HEK293T (cell line): ENCODE measurements at regions not wholly inside any gene's neighbourhood (a gene's known extent, or its start where the extent isn't known, plus 50 kb on each side); places are given as distances from the start of the nearest gene placed in this dataset.

Experiments used
- CTCF ChIA-PET: fragments of 350-600 bp; formaldehyde crosslinking; extraction: SDS; loops from one replicate; lab custom pipeline; 2021; ENCODE audit warnings: antibody characterized with exemption, inconsistent platforms; lab: Yijun Ruan, JAX
- POLR2A ChIA-PET: fragments of 350-600 bp; formaldehyde crosslinking; extraction: SDS; loops from one replicate; lab custom pipeline; 2020; ENCODE audit warnings: antibody characterized with exemption, inconsistent platforms; lab: Yijun Ruan, JAX
- DNase-seq: peaks from one replicate; pipeline ENCODE4 v3.0.0; 2012; ENCODE audit warnings: mixed read lengths; ENCODE audit errors: extremely low spot score
- ARNT ChIP-seq: fragments of 450-650 bp; IDR thresholded peaks from 2 replicates; pipeline ENCODE4 v1.6.1; 2017; ENCODE audit warnings: mild to moderate bottlenecking
- BHLHE40 ChIP-seq: fragments of 450-650 bp; IDR thresholded peaks from 2 replicates; pipeline ENCODE4 v1.6.1; 2016; ENCODE audit warnings: mild to moderate bottlenecking, moderate library complexity, borderline replicate concordance
- CTBP1 ChIP-seq: fragments of 450-650 bp; IDR thresholded peaks from 2 replicates; pipeline ENCODE4 v1.6.1; 2016; ENCODE audit warnings: borderline replicate concordance
- ELF4 ChIP-seq: fragments of 450-650 bp; IDR thresholded peaks from 2 replicates; pipeline ENCODE4 v1.6.1; 2017; ENCODE audit warnings: antibody characterized with exemption
- FOXA1 ChIP-seq: fragments of 450-650 bp; IDR thresholded peaks from 2 replicates; pipeline ENCODE4 v1.6.1; 2016; ENCODE audit warnings: mild to moderate bottlenecking
- FOXK2 ChIP-seq: fragments of 450-650 bp; IDR thresholded peaks from 2 replicates; pipeline ENCODE4 v1.6.1; 2016; ENCODE audit warnings: mild to moderate bottlenecking
- FOXM1 ChIP-seq: fragments of 450-650 bp; IDR thresholded peaks from 2 replicates; pipeline ENCODE4 v1.6.1; 2017; ENCODE audit warnings: mild to moderate bottlenecking, borderline replicate concordance
- HDGF ChIP-seq: fragments of 450-650 bp; IDR thresholded peaks from 2 replicates; pipeline ENCODE4 v1.6.1; 2017; ENCODE audit warnings: antibody characterized with exemption, borderline replicate concordance
- L3MBTL2 ChIP-seq: fragments of 450-650 bp; conservative IDR thresholded peaks from 2 replicates; pipeline ENCODE4 v1.6.1; 2016; ENCODE audit warnings: mild to moderate bottlenecking
- LEF1 ChIP-seq: fragments of 450-650 bp; IDR thresholded peaks from 2 replicates; pipeline ENCODE4 v1.6.1; 2017; ENCODE audit warnings: mild to moderate bottlenecking, borderline replicate concordance
- NFRKB ChIP-seq: fragments of 450-650 bp; IDR thresholded peaks from 2 replicates; pipeline ENCODE4 v1.6.1; 2016; ENCODE audit warnings: mild to moderate bottlenecking, moderate library complexity
- SP1 ChIP-seq: fragments of 450-650 bp; IDR thresholded peaks from 2 replicates; pipeline ENCODE4 v1.6.1; 2017
- SUZ12 ChIP-seq: fragments of 450-650 bp; IDR thresholded peaks from 2 replicates; pipeline ENCODE4 v1.6.1; 2016; ENCODE audit warnings: mild to moderate bottlenecking
- TARDBP ChIP-seq: fragments of 450-650 bp; IDR thresholded peaks from 2 replicates; pipeline ENCODE4 v1.6.1; 2016
- ZNF384 ChIP-seq: fragments of 450-650 bp; IDR thresholded peaks from 2 replicates; pipeline ENCODE4 v1.6.1; 2016
- TF ChIP-seq, protein P1 (sequence below): fragments of 450-650 bp; IDR thresholded peaks from 2 replicates; pipeline ENCODE4 v1.6.1; 2016

DNA sequence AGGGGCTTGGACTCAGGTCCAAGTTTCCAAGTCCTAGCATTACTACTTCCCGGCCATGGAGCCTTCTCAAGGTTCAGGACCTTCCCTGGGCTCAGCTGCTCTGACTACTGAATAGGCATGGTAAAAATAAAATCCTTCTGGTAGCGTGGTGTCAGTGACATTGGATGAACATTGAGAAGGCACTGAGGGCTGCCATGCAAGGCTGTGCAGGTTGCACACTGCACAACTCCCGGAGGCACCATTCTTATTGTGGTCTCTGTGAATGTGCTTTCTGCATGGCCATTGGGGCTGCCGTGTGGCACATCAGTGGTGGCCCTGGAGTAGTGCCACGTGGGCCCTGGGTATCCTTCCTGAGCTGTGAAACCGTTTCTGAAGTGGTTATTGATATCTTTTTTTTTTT, 250.2 kb upstream of the CIBAR2 start:
- TF ChIP-seq FOXM1 (no peak), ARNT (no peak), LEF1 (no peak), HDGF (no peak), CTBP1 (no peak), SP1 (no peak), BHLHE40 (no peak), FOXA1 (no peak), TARDBP (no peak), ZNF384 (no peak), NFRKB (no peak), SUZ12 (no peak), L3MBTL2 (no peak), FOXK2 (no peak), ELF4 (no peak)
- TF ChIP-seq, protein P1, sequence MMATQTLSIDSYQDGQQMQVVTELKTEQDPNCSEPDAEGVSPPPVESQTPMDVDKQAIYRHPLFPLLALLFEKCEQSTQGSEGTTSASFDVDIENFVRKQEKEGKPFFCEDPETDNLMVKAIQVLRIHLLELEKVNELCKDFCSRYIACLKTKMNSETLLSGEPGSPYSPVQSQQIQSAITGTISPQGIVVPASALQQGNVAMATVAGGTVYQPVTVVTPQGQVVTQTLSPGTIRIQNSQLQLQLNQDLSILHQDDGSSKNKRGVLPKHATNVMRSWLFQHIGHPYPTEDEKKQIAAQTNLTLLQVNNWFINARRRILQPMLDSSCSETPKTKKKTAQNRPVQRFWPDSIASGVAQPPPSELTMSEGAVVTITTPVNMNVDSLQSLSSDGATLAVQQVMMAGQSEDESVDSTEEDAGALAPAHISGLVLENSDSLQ = no peak
- no peak for DNase-seq
- ChIA-PET CTCF (interaction anchor here (0.6 kb wide), 1 partner anchor 8 kb away, joined by 3 read pairs; no protein-coding TSS in a partner anchor), POLR2A (no interaction called here)

DNA sequence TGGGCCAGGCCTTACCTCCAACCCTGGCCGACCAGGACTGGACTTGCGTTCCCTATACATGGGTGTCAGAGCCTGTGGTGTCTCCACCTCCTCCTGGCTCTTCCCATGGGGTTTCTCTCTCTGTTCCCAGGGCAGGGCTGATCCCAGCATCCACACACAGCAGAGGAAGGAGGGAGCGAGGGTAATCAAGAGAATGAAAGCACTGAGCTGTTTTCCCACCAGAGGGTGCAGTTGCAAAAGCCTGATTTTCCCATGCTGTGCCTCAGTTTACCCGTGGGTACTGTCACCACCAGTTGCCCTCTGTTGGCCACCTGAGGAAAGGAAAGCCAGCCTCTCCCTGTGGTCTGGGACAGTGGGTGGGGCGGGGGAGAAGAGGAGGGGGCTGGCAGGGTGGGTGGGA, 249.7 kb upstream of the GSE1 start:
- ChIA-PET POLR2A (no interaction called here), CTCF (no interaction called here)
- no peak for DNase-seq
- TF ChIP-seq FOXM1 (no peak), HDGF (no peak), SP1 (no peak), FOXK2 (no peak), ARNT (no peak), FOXA1 (no peak), TARDBP (no peak), CTBP1 (no peak), LEF1 (no peak), SUZ12 (no peak), BHLHE40 (no peak), L3MBTL2 (no peak), NFRKB (no peak), ZNF384 (no peak), ELF4 (no peak)
- TF ChIP-seq, protein P1 = no peak

DNA sequence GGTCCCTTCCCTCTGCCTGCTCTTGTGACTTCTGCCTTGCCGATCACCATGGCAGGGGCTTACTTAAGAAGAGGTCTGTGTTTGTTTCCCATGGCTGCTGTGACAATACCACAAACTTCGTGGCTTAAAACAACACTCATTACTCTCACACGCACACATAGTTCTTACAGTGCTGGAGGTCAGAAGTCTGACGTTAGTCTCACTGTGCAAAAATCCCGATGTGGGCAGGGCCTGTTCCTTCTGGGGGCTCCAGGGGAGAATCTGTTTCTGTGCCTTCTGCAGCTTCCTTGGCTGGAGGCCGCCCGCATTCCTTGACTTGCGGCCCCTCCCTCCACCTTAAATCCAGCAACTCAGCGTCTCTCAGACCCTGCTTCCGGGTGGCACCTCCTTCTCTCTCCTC, 249.2 kb upstream of the GSE1 start:
- DNase-seq = no peak
- POLR2A ChIA-PET = no interaction called here
- CTCF ChIA-PET = no interaction called here

DNA sequence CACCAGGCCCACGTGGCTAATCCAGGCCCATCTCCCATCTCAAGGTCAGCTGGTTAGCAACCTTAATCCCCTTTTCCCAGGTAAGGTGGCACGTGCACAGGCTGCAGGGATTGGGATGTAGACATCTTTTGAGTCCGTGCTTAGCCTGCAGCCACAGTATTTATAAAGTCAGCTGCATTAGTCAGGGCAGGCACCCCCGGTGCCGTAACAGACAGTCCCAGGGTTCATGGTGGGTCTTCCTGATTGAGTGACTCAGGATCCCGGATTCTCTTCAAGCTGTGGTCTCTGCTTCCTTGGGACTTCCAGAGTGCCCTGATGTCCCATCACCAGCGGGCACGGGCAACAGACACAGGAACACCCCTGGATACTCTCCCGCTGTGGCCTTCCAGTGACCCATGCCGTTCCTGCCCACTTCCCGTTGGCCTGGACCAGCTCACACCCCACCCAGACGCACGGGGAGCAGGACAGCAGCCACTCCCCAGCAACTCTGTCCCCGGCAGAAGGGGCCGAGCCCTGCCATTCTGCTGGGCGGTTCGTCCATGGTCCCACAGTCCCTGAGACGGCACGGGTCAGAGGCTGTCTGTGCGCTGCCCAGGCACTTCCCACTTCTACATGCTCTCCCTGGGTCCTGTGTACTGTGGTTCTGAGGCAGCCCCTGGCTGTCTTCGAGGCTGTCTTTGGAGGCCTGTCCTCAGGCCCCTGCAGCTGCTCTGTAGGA, 248.6 kb upstream of the GSE1 start:
- no peak for DNase-seq
- ChIA-PET CTCF (no interaction called here), POLR2A (no interaction called here)
- TF ChIP-seq L3MBTL2 (no peak), SP1 (no peak), CTBP1 (no peak), BHLHE40 (no peak), SUZ12 (no peak), NFRKB (no peak)

More for the DNA sequence above, 249.2 kb upstream of the GSE1 start:
- TF ChIP-seq HDGF (no peak), ARNT (no peak), CTBP1 (no peak), SUZ12 (no peak), TARDBP (no peak), BHLHE40 (no peak), L3MBTL2 (no peak)

GRCh38 chr16:85365120-85365519, 248.0 kb upstream of the GSE1 start:
- TF ChIP-seq HDGF = no peak
- no peak for TF ChIP-seq FOXK2
- no peak for TF ChIP-seq ARNT
- TF ChIP-seq SUZ12 = no peak
- no peak for DNase-seq
- CTCF ChIA-PET = interaction anchor here (1.3 kb wide), 1 partner anchor 10 kb away, joined by 3 read pairs; no protein-coding TSS in a partner anchor
- POLR2A ChIA-PET = no interaction called here

- ChIA-PET POLR2A (no interaction called here), CTCF (interaction anchor here (1.3 kb wide), 1 partner anchor 12 kb away, joined by 3 read pairs; no protein-coding TSS in a partner anchor)
- no peak for DNase-seq
- no peak for TF ChIP-seq FOXM1
- TF ChIP-seq LEF1 = no peak
- no peak for TF ChIP-seq FOXK2
- TF ChIP-seq ELF4 = no peak
- TF ChIP-seq NFRKB = no peak
- TF ChIP-seq SUZ12 = no peak
- no peak for TF ChIP-seq TARDBP
- TF ChIP-seq BHLHE40 = no peak
- no peak for TF ChIP-seq FOXA1
- TF ChIP-seq L3MBTL2 = no peak
- TF ChIP-seq, protein P1 = no peak
- TF ChIP-seq CTBP1 = no peak
- no peak for TF ChIP-seq HDGF
- TF ChIP-seq ARNT = no peak
Measured at GRCh38 chr16:85366031-85366763, 246.9 kb upstream of the GSE1 start.
